Activated CD8-positive, alpha-beta T cell treated with anti-CD3 and anti-CD28 coated beads for 36 hours (primary cell): ENCODE measurements at regions not wholly inside any gene's neighbourhood (a gene's known extent, or its start where the extent isn't known, plus 50 kb on each side); places are given as distances from the start of the nearest gene placed in this dataset.
A peak's percentile ranks its signal among the peaks of the same experiment; 100 is the strongest.

ENCODE experiments used
- ATAC-seq: fragments of 200-7000 bp; cut with Tn5 transposase; one replicate; pipeline ENCODE4 v1.10.0; 2021; ENCODE audit warnings: mild to moderate bottlenecking, moderate library complexity
- CTCF ChIA-PET: fragments of 350-600 bp; sonication (Branson Sonifier 250); formaldehyde crosslinking; loops from one replicate; lab custom pipeline; 2021; ENCODE audit warnings: antibody characterized with exemption; lab: Charles Lee
- POLR2A ChIA-PET: fragments of 350-600 bp; sonication (Branson Sonifier 250); formaldehyde crosslinking; loops from one replicate; lab custom pipeline; 2021; ENCODE audit warnings: antibody characterized with exemption; lab: Charles Lee
- DNase-seq: peaks from one replicate; pipeline ENCODE4 v3.0.0-alpha.2; 2020
- H3K27ac Mint-ChIP-seq: one replicate; pipeline ENCODE4 v1.8.0; 2021; ENCODE audit warnings: mild to moderate bottlenecking, mixed read lengths
- H3K27me3 Mint-ChIP-seq: one replicate; pipeline ENCODE4 v1.8.0; 2021; ENCODE audit warnings: mixed read lengths
- H3K36me3 Mint-ChIP-seq: one replicate; pipeline ENCODE4 v1.8.0; 2021; ENCODE audit warnings: low read depth, mixed read lengths
- H3K4me1 Mint-ChIP-seq: one replicate; pipeline ENCODE4 v1.8.0; 2021; ENCODE audit warnings: low read depth, mixed read lengths
- H3K4me3 Mint-ChIP-seq: one replicate; pipeline ENCODE4 v1.8.0; 2021; ENCODE audit warnings: mild to moderate bottlenecking, moderate library complexity, mixed read lengths
- H3K9me3 Mint-ChIP-seq: one replicate; pipeline ENCODE4 v1.8.0; 2021; ENCODE audit warnings: mixed read lengths
- CTCF ChIP-seq: fragments of 200-600 bp; IDR thresholded peaks from one replicate; pipeline ENCODE4 v1.8.0; 2022; ENCODE audit warnings: antibody characterized with exemption, mild to moderate bottlenecking
- intact Hi-C: fragments of 100-400 bp; cut with micrococcal nuclease; formaldehyde crosslinking; loops from one replicate; pipeline ENCODE4 v1.10.0; 2022

DNA sequence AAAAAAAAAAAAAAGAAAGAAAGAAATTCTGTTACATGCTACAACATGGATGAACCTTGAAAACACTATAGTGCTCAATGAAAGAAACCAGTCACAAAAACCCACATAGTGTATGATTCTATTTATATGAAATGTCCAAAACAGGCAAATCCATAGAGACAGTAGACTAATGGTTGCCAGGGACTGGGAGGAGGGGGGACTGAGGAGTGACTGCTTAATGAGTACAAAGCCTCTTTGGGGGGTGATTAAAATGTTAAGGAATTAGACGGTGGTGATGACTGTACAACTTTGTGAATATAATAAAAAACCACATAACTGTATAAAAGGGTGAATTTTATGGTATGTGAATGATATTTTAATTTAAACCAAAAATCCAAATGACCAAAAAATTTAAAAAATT, 116.0 kb upstream of the GUCA2B start:
- H3K4me1 Mint-ChIP-seq, result peaks cover 18% of the 10 kb centered on the region
- no peaks in the 10 kb centered on the region for H3K36me3 Mint-ChIP-seq
- H3K4me3 Mint-ChIP-seq, result no peak overlapping the region
- TF ChIP-seq CTCF, result no peak
- no peak for DNase-seq
- H3K9me3 Mint-ChIP-seq, result no peaks in the 10 kb centered on the region
- CTCF ChIA-PET, result interaction anchor here (1.1 kb wide), 1 partner anchor 136 kb away, joined by 3 read pairs; no protein-coding TSS in a partner anchor
- POLR2A ChIA-PET, result no interaction called here
- intact Hi-C loops, result loop anchor here (10.0 kb wide), 2 partner anchors 122 to 222 kb away; partner anchors contain the start of gene HIVEP3
- no peaks in the 10 kb centered on the region for H3K27me3 Mint-ChIP-seq
- ATAC-seq, result no peak
- H3K27ac Mint-ChIP-seq, result no peak overlapping the region

DNA sequence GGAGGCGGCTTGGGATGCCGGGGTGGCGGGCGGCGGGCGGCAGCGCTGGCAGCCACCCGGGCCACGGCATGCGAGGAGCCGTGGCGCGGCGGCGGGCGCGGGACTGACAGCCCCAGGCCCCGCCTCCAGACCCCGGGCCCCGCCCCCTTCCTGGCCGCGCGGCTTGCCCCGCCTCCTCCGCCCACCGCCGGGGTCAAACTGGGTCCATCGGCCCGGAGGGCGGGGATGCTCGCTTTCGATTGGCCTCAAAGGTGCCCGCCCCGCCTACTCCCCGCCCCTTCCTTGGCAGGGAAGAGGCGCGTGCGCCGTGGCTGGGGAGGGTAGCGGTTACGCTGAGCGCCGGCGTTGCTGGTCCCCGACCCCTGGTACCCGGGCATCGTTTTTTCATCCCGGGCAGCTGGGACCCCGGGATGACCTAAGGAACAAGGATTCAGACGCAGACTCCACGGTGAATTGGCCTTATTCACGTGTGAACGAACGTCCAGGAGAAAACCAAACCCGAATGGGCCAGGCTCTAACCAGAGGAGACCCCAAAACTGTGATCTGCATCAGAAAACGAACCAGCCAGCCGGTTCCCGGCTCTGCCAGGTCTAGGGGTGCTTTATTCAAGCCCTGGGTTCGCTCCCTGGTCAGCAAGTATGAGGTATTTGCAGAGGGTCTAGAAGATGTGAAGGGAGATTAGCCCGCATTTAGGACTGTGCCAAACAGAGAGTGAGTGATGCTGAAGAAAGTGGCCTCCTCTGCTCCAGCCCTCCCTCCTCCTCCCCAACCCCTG, 117.2 kb upstream of the GUCA2B start:
- H3K4me1 Mint-ChIP-seq, result peaks cover 28% of the 10 kb centered on the region
- intact Hi-C loops, result loop anchor here (10.0 kb wide), 2 partner anchors 121 to 221 kb away; partner anchors contain the start of gene HIVEP3
- ATAC-seq (peak; percentile 95), DNase-seq (peak; percentile 99)
- H3K27me3 Mint-ChIP-seq, result no peaks in the 10 kb centered on the region
- H3K4me3 Mint-ChIP-seq, result peak overlapping the region; percentile 77
- TF ChIP-seq CTCF, result no peak
- CTCF ChIA-PET, result interaction anchor here (0.9 to 1.7 kb wide), 6 partner anchors 10 to 463 kb away, joined by 3 to 8 read pairs (median 4); no protein-coding TSS in a partner anchor
- POLR2A ChIA-PET, result no interaction called here
- no peaks in the 10 kb centered on the region for H3K36me3 Mint-ChIP-seq
- H3K27ac Mint-ChIP-seq, result peak overlapping the region; percentile 69
- no peaks in the 10 kb centered on the region for H3K9me3 Mint-ChIP-seq

- ATAC-seq (peak; percentile 82), DNase-seq (peak; percentile 60)
- intact Hi-C loops, result loop anchor here (10.0 kb wide), 2 partner anchors 121 to 221 kb away; partner anchors contain the start of gene HIVEP3
- Mint-ChIP-seq H3K36me3 (no peaks in the 10 kb centered on the region), H3K27ac (peak overlapping the region; percentile 30), H3K27me3 (no peaks in the 10 kb centered on the region), H3K9me3 (no peaks in the 10 kb centered on the region), H3K4me3 (peak overlapping the region; percentile 66), H3K4me1 (peaks cover 29% of the 10 kb centered on the region)
- TF ChIP-seq CTCF, result peak; percentile 29
- POLR2A ChIA-PET, result interaction anchor here (0.7 to 1.7 kb wide), 2 partner anchors 15 to 17 kb away, joined by 4 read pairs; no protein-coding TSS in a partner anchor
- CTCF ChIA-PET, result interaction anchor here (0.6 to 1.7 kb wide), 9 partner anchors 9 to 462 kb away, joined by 3 to 8 read pairs (median 4); no protein-coding TSS in a partner anchor
Observed at GRCh38 chr1:42035205-42035829, 116.6 kb upstream of the HIVEP3 start.

GRCh38 chr1:42034426-42034825, 115.7 kb upstream of the HIVEP3 start:
- no peaks in the 10 kb centered on the region for H3K27me3 Mint-ChIP-seq
- ChIA-PET CTCF (interaction anchor here (1.2 to 1.7 kb wide), 6 partner anchors 12 to 461 kb away, joined by 3 to 8 read pairs (median 5); no protein-coding TSS in a partner anchor), POLR2A (interaction anchor here (1.7 kb wide), 1 partner anchor 16 kb away, joined by 4 read pairs; no protein-coding TSS in a partner anchor)
- ATAC-seq, result no peak
- intact Hi-C loops, result loop anchor here (10.0 kb wide), 2 partner anchors 120 to 220 kb away; partner anchors contain the start of gene HIVEP3
- no peak for DNase-seq
- peak overlapping the region; percentile 66 for H3K4me3 Mint-ChIP-seq
- H3K27ac Mint-ChIP-seq, result peak overlapping the region; percentile 14
- no peak for TF ChIP-seq CTCF
- H3K4me1 Mint-ChIP-seq, result peaks cover 29% of the 10 kb centered on the region
- H3K36me3 Mint-ChIP-seq, result no peaks in the 10 kb centered on the region
- no peaks in the 10 kb centered on the region for H3K9me3 Mint-ChIP-seq
